Right ventricle myocardium inferior (tissue), 1 donor: ENCODE measurements at regions not wholly inside any gene's neighbourhood (a gene's known extent, or its start where the extent isn't known, plus 50 kb on each side); places are given as distances from the start of the nearest gene placed in this dataset.
A peak's percentile ranks its signal among the peaks of the same experiment; 100 is the strongest.

ENCODE experiments used
- ATAC-seq: fragments of 200-7000 bp; cut with Tn5 transposase; one replicate; pipeline ENCODE4 v1.9.1; 2020; ENCODE audit warnings: mild to moderate bottlenecking, moderate library complexity
- DNase-seq: peaks from one replicate; pipeline ENCODE4 v3.0.0; 2021; ENCODE audit errors: missing footprints
- intact Hi-C: fragments of 100-400 bp; cut with DNase I; formaldehyde crosslinking; loops from one replicate; pipeline ENCODE4 v1.11.0; 2022
- donor health status: DM: no; HTN: yes; CAD: no; lungs with severe emphysema.

- no peak for DNase-seq
- ATAC-seq, result no peak
- intact Hi-C loops, result no loop called here
Observed at GRCh38 chr2:220673151-220673874, 898.8 kb downstream of the EPHA4 start.

DNA sequence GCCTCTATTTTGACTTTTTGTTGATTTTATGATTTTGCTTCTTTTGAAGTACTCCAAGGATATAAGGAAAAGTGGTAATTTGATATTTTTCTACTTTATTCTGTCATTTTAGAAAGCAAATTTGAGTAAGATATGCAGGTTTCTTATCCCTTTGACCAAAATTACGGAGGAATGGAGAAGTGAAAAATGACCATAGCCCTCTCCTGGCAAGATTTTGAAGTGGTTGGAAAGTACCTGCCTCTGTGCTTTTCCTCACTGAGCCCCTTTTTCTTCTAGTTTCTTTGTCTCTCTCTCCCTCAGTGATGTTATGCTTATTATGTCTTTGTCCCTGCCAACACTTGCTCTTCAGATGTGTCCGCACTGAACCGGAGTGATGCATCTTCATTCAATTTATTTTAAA is 898.1 kb downstream of the EPHA4 start:
- DNase-seq, result no peak
- no peak for ATAC-seq
- intact Hi-C loops, result no loop called here

GRCh38 chr2:220676695-220677094 is 895.4 kb downstream of the EPHA4 start:
- ATAC-seq (no peak), DNase-seq (no peak)
- intact Hi-C loops, result no loop called here

- DNase-seq, result no peak
- intact Hi-C loops, result no loop called here
- no peak for ATAC-seq
Observed at GRCh38 chr2:220678943-220679342, 893.2 kb downstream of the EPHA4 start.

- DNase-seq (no peak), ATAC-seq (no peak)
- intact Hi-C loops, result no loop called here
Observed at GRCh38 chr2:220682616-220683015, 889.5 kb downstream of the EPHA4 start.

GRCh38 chr2:220684099-220684498 is 888.0 kb downstream of the EPHA4 start:
- DNase-seq (no peak), ATAC-seq (no peak)
- intact Hi-C loops, result no loop called here

- intact Hi-C loops, result loop anchor here (1.0 to 2.0 kb wide), 2 partner anchors 413 to 886 kb away; no protein-coding TSS in a partner anchor
- peak; percentile 82 for ATAC-seq
- peak; percentile 75 for DNase-seq
Observed at GRCh38 chr2:220687231-220687843, 884.8 kb downstream of the EPHA4 start.

DNA sequence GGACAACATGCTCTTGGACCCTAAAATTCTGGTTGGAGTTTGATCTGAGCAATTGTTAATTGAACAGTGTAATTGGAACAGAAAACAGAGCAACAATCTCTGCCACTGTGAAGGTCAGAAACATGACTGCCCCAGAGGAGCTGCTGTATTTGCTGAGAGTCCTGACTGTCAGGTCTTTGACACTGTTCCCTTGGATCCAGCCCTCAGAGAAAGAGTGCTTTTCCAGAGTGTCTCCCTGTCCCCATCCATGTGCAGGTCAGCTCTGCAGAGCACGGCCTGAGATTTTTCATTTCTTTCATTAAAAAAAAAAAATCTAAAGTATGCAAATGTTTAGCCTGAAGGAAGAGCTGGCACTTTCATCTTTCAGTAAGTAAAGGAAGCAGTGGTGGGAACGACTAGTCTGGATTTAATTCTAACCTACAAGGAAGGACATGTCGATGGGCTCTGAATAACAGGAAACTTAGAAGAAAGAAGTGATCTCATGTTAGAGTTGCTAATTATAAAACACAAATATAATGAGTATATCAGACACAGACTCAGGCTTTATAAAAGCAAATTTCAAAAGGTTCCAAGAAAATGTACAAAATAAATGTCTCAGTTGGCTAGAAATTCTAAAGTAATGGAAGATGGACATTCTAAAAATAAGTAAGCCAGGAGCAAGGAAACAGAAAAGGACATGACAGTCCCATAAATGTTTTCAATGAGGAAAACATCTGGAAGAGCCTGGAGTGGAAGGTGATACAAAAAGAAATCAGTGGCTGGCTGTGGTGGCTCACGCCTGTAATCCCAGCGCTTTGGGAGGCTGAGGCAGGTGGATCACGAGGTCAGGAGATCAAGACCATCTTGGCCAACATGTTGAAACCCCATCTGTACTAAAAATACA is 876.5 kb downstream of the EPHA4 start:
- no peak for DNase-seq
- intact Hi-C loops, result loop anchor here (10.0 kb wide), 1 partner anchor 529 kb away; no protein-coding TSS in a partner anchor
- no peak for ATAC-seq

- intact Hi-C loops, result loop anchor here (10.0 kb wide), 1 partner anchor 529 kb away; no protein-coding TSS in a partner anchor
- ATAC-seq (no peak), DNase-seq (no peak)
Observed at GRCh38 chr2:220696280-220696669, 875.8 kb downstream of the EPHA4 start.

DNA sequence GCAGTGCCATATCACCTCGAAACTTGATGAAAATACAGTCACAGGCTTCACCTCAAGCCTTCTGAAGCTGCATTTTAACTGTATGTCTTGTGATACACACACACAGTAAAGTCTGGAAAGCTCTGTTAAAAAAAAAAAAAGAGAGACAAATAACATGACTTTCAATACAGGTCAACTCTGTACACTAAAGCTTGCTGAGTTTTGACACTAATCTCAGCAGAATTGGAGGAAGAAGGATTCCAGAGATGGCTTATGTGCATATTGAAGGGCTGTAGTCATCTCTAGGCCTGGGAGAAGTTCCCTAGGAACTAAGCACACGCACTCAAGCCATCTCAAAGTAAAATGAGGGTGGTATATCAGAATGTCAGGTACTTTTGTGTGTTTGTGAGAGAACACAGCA is 875.1 kb downstream of the EPHA4 start:
- DNase-seq (no peak), ATAC-seq (no peak)
- intact Hi-C loops, result loop anchor here (10.0 kb wide), 1 partner anchor 528 kb away; no protein-coding TSS in a partner anchor

GRCh38 chr2:220701115-220701514 is 871.0 kb downstream of the EPHA4 start:
- ATAC-seq, result no peak

DNA sequence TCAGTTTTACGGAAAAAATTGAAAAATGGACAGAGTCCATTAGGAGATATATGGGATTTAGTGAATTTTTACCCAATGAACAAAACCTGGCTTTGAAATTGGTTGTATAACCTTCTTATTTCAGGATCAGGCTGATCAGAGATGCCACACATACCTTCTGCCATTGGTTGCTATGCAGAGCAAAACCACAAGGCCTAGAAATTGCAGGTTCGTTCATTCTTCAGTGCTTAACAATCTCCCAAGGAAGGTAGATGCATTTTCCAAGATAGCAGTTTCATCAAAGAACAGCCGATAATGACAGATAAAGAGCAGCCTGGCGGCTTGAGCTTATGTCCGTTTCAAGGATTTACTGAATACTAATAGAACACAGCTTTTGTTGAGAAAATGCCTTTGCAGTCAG is 868.8 kb downstream of the EPHA4 start:
- intact Hi-C loops, result no loop called here

More at GRCh38 chr2:220701115-220701514, 871.0 kb downstream of the EPHA4 start:
- DNase-seq, result no peak
- intact Hi-C loops, result no loop called here

DNA sequence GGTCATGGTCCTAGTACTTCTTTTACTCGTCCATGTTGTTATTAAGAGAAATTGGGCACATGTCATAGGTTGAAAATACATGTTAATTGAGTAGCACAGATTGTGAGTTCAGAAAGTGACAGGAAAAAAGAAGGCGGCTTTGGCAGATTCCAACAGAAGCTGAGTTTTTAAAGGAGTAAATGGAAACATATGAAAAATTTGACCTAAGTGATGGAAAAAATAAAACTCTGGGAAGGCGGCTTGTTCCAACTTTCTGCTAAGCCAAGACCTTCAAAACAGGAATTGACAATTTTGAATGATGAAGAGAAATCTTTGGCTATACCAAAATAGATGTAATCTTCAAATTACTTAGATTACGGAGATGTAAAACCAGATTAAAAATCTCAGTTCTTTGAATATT is 868.0 kb downstream of the EPHA4 start:
- ATAC-seq (no peak), DNase-seq (no peak)
- intact Hi-C loops, result no loop called here

More for the DNA sequence above, 868.8 kb downstream of the EPHA4 start:
- DNase-seq, result no peak
- no peak for ATAC-seq

- ATAC-seq (no peak), DNase-seq (no peak)
- intact Hi-C loops, result no loop called here
Observed at GRCh38 chr2:220704810-220705209, 867.3 kb downstream of the EPHA4 start.

GRCh38 chr2:220705678-220706077 is 866.4 kb downstream of the EPHA4 start:
- ATAC-seq (no peak), DNase-seq (no peak)
- intact Hi-C loops, result no loop called here

DNA sequence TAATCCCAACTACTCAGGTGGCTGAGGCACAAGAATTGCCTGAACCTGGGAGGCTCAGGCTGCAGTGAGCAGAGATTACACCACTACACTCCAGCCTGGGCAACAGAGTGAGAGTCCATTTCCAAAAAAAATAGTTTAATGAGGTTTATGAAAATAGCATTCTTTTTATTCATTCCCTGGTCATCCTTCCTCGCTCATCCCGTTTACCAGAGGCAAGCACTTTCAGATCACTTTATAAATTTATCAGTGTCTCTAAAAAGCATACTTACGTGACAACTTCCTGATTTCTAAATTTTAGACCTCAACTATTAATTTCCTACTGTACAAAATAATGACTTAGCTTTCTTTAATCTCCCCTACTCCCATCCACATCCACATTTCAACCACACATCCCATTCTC is 864.8 kb downstream of the EPHA4 start:
- intact Hi-C loops, result no loop called here
- ATAC-seq, result no peak
- no peak for DNase-seq

DNA sequence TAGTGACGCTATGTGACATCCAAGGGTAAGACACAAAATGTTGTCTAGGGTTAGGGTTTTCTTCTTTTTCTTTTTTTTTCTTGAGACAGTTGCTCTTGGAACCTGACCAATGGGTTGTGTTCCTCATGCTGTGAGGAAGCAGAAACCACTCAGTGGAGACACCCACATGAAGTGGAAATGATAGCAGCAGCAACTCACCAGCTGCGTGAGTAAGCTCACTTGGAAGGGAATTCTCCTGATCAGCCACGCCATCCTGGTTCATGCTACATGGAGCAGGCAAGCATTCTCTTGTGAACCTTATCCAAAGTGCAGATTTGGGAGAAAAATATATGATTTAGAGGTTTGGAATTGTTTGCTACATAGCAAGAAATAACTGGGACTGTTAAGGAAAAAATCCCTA is 863.7 kb downstream of the EPHA4 start:
- no peak for ATAC-seq
- no peak for DNase-seq
- intact Hi-C loops, result no loop called here

GRCh38 chr2:220717283-220717682 is 854.8 kb downstream of the EPHA4 start:
- intact Hi-C loops, result no loop called here
- no peak for ATAC-seq
- no peak for DNase-seq

GRCh38 chr2:220736778-220737177 is 835.3 kb downstream of the EPHA4 start:
- ATAC-seq, result no peak
- no peak for DNase-seq
- intact Hi-C loops, result no loop called here
